HG02973 (cell line): ENCODE measurements at regions not wholly inside any gene's neighbourhood (a gene's known extent, or its start where the extent isn't known, plus 50 kb on each side); places are given as distances from the start of the nearest gene placed in this dataset.

Experiments used
- ATAC-seq: cut with Tn5 transposase; IDR thresholded peaks from one replicate; pipeline ENCODE4 v1.9.1; 2021; ENCODE audit warnings: moderate library complexity; ENCODE audit not compliant: unreplicated experiment

DNA sequence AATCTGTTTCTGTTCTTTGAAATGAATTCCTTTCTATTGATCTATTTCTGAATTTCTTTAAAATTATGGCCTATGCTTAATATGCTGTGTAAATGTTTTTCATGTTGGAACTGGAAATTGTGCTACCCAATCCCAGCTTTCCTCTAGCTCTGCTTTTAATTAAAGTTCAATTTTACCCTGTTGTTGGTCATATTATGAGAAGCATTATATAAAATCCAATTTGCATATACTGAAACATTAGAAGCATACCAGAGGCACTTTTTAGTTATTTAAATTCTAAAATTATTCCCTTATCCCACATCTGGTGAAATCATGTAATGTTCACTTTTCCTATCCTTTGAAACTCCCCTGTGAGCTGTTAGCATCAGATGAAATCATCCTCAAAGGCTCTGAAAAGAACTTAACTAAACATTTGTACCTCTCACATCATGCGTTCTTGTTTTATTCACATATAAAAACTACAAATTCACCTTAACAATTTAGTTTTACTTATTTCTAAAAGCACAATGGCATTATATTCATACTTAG, 160.6 kb upstream of the COL21A1 start:
- ATAC-seq: no peak

DNA sequence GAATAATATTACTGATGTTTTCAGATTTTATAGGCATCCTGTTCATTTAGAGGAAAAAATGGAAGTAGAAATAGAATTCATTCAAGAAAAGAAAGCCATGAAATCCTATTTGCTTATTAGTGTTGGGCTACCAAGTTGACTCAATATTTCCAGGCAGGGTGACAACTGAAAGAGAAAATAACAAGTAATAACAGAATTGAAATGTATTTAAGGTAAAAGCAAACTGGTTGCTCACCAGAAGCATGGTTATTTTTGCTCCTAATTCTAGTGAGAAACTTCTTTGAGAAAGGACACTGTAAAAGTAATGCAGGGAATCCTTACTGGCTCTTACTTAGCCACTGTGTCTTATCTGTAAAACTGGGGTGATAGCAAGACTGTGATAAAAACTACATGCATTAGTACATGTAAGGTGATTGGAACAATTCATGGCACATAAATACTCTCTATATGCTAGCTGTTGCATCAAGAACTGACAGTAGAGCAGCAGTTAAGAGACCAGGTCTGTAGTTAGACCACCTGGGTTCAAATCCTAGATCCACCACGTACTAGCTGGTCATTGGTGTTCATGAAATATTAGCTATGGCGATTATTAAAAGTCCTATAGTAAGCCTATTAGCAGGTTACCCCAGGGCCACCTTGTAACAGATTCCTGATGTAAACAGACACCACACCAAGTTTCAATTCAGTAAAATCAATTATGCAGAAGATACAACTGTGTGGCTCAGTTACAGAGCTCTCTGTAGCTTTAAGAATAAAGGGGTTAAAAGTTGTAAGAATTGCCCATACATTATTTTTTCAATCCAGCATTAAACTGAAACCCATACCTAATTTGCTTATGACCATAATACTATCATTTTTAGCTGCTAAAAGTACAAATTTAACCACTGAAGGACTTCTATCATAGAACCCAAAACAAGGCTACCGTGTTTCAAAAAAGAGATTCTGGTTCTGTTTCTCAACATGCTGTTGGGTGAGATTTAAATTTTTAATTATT, 159.2 kb upstream of the COL21A1 start:
- peak; percentile 80 for ATAC-seq

DNA sequence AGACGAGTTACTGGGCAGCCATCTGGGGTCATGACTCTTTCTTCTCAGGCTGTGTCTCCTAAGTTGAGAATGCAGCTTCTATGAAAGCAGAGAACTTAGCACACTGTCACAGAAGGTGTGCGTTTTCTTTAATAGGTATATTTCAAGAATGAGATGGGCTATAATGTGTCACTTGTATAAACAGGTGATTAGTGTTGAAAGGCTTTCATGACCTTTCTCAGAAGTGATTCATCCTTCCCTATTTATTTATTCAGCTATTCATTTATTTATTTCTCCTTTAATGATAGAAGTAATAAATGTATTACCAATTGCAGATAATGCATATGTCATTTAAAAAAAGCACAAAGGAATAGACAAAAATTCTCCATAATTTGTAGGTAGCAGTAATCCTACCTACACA, 157.2 kb upstream of the COL21A1 start:
- ATAC-seq: no peak

DNA sequence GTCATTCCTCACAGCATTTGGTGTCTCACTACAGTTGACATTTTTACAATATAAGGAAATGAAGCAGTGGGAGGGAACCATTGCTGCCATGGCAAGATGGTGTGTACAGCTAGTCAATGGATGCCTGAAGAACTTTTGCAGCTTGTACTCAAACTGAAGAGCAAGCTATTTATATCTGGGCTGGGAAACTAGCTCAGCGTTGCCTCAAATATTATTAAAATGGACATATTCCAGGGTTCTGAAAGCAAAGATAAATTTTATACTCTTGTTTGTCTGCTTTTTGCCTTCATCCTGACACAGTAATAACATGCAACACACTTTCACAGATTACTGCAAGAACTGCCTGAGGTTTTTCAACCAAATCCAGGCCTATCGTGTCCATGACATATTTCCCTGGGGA, 156.4 kb upstream of the COL21A1 start:
- no peak for ATAC-seq

DNA sequence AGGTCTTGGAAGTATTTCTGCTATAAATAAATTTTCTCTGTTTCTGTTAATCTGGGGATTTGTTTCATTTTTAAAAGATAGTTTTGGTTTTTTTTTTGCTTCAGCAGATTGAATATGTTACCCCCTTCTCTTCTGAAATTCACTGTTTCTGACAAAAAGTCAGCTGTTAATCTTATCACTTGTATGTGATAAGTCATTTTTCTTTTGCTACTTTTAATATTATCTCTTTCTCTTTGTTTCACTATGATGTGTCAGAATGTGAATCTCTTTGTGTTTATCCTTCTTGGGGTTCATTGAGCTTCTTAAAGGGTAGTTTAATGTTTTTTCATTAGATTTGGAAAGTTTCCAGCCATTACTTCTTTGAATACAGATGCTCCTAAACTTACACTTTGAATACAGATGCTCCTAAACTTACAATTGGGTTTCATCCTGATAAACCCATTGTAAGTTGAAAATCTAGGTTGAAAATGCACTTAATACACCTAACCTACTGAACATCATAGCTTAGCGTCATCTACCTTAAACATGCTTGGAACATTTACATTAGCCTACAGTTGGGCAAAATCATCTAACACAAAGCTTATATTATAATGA, 154.2 kb upstream of the COL21A1 start:
- ATAC-seq: no peak

DNA sequence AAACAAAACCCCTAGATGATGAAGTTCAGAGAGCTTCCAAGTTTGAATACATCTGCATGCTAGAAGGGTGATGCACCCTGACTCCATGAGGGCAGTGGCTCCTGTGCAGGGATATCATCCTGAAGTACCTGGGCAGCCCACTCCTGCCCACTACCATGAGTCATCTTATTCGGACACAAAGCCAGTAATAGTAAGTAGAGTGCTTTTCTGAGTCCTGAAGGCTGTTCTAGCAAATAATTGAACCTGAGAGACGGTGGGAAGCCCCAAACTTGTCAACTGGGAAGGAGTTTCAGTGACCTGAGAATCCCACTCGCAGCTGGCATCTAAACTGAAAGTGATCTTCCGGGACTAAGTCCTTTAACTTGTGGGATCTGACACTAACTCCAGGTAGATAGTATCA, 152.9 kb upstream of the COL21A1 start:
- ATAC-seq: no peak

DNA sequence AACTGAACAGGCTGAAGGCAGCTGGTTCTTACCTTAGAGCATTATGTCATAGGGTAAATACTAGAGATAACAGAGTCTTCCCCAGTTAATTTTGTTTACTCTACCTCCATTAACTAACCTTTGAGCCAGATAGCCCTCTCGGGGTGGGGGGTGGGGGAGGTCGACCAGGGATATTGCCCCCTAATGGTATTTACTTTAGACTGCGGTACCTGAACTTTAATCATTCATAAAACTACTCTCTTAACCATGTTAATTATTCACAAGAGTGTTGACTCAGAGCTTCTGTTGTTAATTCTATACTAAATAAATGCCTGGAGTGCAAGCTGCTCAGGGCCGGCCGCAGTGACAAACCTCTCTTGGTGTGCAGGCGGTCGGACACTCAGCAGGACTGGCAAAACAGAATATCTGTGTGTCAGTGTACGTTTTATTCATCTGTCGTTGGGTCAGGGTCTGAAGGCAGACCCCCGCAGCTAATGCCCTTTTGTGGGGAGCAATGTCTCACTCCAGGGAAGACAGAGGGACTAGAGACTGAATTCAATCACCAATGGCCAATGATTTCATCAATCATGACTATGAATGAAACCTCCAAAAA, 152.4 kb upstream of the COL21A1 start:
- ATAC-seq: no peak

DNA sequence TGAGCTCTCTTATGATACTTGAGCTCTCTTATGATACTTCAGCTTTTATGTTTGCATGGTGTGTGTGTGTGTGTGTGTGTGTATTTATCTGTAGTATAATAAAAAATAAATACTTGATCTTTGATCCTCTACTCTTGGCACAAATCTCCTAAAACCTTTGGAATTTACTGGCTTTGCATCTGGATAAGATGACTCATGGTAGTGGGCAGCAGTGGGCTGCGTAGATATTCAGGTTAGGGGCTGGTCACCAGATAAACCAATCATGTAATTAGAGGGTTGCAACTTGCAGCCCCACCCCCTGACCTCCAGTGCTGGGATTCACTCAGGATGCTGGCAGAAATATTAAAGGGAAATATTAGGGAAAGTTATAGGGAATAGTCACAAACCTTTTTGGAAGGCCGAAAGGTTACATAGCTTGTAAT, 151.9 kb upstream of the COL21A1 start:
- no peak for ATAC-seq

DNA sequence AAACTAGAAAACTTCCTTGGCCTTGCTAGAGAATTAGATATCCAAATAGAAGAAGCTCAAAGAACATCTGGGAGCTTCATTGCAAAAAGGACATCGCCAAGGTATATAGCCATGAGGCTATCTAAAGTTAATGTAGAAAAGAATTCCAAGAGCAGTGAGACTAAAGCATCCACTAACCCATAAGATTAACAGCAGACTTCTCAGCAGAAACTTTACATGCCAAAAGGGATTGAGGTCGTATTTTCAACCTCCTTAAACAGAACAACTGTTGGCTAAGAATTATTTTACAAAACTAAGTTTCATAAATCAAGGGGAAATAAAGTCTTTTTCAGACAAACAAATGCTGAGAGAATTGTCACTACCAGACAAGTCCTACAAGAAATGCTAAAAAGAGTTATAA, 149.1 kb upstream of the COL21A1 start:
- ATAC-seq: no peak

DNA sequence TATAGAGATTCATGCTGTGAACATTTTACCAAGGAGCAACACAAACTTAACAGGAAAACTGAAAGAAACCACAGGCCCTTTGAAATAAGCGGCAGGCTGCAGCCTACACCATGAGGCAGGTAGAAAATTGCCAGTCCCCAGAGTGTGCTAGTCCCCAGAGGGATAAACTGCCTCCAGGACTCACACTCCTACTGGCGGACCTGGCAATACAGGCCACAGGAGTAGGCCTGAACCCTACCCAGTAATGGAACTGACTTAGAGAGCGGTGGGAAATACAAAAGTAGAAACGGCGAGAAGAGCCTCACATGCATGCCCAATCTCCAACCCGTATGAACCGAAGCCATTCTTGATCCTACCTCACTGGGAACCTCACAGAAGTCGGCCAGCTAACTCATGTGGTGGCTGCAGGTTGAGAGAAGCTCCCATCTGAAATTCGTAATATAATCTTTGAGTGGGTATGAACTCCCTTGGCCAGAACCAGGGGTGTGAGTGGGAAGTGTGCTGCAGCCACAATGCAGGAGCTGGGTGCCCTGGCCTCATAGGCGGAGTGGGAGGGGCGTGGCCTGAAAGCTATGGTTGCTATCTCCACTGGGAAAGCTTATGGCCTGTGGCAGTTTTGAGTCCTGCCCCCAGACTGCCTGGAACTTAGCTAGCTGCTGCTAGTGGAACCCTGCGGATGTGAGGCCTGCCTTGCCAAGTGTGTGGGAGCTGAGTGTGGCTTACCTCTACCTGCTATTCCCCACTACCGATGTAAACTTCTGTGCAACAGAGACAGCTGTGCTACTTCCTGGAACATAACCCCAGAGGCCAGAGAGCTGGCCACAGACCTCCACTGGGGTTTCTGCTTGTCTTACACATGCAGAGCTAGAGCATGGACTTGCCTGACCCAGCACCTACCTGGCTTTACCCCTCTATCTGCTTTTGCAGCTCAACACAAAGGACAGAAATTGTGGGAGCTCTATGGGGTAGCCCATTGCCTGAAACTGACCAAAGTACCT, 146.5 kb upstream of the COL21A1 start:
- no peak for ATAC-seq

DNA sequence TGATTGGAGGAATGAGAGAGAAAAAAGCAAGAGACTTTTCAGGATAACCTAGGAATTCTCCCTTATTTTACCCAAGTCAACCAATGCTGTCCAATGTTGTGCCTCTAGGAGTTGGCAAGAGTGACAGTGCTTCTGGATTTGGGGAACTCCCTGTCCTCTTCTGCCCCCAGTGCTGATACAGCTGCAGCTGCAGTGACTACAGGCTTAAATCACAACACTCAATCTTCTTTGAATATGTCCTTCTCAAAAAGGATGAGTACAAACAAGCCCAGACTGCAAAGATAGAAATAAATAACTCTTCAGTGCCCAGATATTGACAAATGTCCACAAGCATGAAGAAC, 141.0 kb upstream of the COL21A1 start:
- ATAC-seq: no peak

DNA sequence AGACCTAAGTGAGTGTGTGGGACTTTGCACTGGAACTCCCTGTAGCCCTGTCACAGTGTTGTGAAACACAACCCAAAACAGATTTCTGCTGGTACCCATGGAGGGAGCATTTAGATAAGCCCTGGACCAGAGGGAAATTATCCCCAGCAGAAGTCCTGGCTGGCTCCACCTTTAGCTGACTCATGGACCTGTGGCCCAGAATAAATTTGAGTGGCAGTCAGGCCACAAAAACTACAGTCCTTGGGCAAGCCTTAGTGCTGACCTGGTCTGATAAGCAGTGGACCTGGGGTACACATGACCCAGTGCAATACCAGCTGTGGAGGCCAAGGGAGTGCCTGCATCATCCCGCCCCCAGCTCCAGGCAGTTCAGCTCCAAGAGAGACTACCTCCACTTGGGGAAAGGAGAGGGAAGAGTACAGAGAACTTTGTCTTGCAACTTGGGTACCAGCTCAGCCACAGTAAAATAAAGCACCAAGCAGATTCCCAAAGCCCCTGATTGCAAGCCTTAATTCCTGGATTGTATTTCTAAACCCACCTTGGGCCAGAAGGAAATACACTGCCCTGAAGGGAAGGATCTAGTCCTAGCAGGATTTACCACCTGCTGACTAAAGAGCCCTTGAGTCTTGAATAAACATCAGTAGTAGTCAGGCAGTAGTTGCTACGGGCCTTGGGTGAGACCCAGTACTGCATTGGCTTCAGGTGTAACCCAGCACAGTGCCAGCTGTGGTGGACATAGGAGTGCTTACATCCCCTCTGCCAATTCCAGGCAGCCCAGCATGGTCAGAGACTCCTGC, 140.4 kb upstream of the COL21A1 start:
- ATAC-seq: no peak

DNA sequence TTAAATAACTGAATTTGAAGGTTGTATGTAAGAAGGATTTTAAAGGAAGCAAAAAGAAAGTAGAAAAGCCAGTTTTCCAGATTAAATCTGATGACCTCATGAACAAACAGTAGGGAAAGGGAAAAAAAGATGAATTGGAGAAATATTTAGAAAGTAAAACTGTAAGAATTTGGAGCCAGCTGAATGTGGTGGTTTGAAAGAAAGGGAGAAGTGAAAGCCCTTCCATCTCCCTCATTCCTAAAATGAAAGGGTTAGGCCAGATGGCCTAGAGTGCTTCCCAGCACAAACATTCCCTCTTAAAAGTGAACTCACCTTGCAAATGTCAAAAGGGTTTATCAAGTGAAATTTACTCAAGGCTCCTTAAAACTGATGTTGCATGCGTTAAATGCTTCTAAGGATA, 139.3 kb upstream of the COL21A1 start:
- ATAC-seq: no peak

DNA sequence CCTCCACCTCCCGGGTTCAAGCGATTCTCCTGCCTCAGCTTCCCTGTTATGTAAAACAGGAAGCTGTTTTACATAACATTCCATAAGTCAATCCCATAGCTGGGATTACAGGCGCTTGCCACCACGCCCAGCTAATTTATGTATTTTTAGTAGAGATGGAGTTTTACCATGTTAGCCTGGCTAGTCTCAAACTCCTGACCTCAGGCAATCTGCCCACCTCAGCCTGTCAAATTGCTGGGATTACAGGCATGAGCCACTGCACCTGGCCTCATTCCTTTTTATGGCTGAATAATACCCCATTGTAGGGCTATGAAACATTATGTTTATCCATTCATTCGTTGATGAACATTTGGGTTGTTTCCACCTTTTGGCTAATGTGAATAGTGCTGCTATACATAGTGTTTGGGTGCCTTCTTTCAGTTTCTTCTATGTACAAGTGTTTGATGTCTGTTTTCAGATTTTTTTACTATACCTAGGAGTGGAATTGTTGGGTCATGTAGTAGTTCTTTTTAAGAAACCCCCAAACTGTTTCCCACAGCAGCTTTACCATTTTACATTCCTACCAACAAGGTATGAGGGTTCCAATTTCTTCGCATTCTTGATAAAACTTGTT, 138.7 kb upstream of the COL21A1 start:
- ATAC-seq: no peak

DNA sequence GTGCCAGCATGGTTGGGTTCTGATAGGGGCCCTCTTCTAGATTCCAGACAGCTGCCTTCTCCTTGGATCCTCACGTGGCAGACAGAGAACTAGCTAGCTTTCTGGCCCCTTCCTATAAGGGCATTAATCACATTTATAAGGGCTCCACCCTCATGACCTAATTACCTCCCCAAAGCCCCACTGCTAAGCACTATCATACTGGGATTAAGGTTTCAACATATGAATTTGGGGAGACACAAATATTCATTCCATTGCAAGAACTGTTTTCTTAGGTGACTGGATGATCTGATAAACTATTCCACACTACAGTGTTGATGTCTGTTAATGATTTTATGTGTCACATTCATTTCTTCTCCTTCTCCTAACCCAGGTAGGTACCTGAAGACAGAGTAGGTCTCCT, 135.8 kb upstream of the COL21A1 start:
- ATAC-seq: no peak

DNA sequence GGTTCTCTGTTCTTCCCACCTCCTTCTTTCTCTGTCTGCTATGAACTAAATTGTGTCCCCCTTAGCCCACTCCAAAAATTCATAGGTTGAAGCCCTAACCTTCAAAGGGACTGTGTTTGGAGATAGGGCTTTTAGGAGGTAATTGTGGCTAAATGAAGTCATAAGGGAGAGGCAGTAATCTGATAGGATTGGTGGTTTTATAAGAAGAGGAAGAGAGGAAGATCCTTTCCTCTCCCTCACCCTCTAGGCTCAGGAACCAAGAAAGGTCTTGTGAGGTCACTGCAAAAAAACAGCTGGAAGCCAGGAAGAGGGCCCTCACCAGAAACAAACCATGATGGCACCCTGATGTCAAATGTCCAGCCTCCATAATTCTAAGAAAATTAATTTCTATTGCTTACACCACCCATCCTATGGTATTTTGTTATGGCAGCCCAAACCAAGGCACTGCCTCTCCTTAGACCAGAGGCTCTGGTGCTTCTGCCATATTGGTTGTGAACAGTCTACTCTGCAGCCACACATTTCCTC, 135.1 kb upstream of the COL21A1 start:
- ATAC-seq: no peak

DNA sequence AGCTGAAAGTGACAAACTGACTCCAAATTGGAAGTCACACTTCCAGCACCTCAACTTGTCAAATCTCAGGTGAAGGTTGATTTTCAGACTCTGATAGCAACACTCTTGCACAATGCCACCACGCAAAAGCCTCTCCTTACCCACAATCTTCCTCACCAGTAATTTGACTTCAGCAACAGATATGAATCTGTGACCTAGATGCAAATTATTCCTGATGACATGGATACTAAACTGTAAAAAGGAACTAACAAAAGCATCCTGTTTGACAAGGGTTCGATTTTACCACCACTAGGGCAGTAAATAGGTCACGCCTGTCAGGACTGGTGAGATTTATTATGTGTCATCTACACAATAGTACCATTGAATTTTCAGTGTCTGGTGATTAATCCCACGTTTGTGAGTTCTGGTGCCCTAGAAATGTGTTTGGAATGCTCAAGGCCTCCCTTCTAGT, 134.4 kb upstream of the COL21A1 start:
- ATAC-seq: no peak

DNA sequence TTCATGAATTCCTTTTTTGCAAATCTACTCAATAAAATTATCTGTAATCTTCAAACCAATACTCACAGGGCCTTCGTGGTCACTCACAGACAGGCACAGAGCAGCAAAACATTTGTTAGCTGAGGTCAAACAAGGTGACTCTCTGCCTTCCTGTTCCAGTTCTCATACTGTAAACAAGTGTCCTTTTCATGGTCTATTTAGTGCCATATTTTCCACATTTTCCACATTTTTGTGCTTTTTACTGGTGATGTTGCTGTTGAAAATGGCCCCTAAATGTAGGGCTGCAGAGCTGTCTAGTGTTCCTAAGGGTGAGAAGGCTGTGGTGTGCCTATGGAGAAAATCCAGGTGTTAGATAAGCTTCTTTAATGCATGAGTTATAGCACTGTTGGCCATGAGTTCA, 133.1 kb upstream of the COL21A1 start:
- ATAC-seq: no peak

DNA sequence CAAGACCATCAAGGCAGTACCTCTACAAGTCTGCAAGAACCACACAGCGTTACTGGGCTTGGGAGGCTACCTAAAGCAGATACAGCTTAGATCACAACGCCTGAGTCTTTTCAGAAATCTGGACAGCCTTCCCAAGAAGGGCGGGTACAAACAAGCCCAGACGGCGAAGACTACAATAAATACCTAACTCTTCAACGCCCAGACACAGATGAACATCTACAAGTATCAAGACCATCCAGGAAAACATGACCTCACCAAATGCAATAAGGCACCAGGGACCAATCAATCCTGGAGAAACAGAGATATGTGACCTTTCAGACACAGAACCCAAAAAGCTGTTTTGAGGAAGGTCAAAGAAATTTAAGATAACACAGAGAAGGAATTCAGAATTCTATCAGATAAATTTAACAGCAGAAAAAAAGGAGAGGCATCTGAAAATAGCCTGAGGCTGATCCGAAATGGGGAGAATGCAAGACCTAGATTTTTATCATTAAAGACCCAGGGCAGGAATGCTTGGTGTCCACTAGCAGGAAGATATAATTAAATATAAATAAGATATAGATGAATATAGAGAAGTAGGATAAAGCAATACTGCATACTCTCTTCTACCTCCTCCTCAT, 131.7 kb upstream of the COL21A1 start:
- no peak for ATAC-seq
